Rectal smooth muscle tissue (tissue), 1 donor: ENCODE measurements at regions not wholly inside any gene's neighbourhood (a gene's known extent, or its start where the extent isn't known, plus 50 kb on each side); places are given as distances from the start of the nearest gene placed in this dataset.

Source experiments
- H3K27ac ChIP-seq: one replicate; pipeline ENCODE4 v1.7.0; 2013; ENCODE audit warnings: low read depth, low read length, inconsistent platforms
- H3K27me3 ChIP-seq: one replicate; pipeline ENCODE4 v1.7.0; 2013; ENCODE audit warnings: low read length; ENCODE audit not compliant: control insufficient read depth, insufficient read depth
- H3K36me3 ChIP-seq: one replicate; pipeline ENCODE4 v1.7.0; 2013; ENCODE audit warnings: low read length; ENCODE audit not compliant: control insufficient read depth, insufficient read depth
- H3K4me1 ChIP-seq: one replicate; pipeline ENCODE4 v1.7.0; 2013; ENCODE audit warnings: low read length; ENCODE audit not compliant: control insufficient read depth, insufficient read depth
- H3K4me3 ChIP-seq: one replicate; pipeline ENCODE4 v1.7.0; 2013; ENCODE audit warnings: low read length
- H3K9ac ChIP-seq: one replicate; pipeline ENCODE4 v1.7.0; 2013; ENCODE audit warnings: low read length

DNA sequence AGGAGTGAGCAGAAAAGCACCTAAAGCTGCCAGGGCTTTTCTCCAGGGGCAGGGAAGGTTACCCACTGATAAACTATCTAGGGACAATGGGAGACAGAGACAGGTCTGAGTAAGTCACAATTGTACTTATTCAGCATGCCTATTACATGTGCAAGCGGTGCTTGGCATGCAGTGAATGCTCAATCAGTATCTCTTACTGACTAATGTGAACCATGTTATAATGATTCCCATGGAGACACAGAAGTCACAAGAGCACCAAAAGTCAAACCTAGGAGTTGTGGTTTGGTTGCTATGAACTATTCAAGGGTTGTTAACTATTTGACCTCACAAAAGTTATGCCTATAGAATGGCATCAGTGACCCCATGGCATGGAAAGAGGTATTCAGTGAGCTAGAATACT lies 50.0 kb upstream of the RASGRP1 start:
- no peak overlapping the region for H3K4me3 ChIP-seq
- no peaks in the 10 kb centered on the region for H3K36me3 ChIP-seq
- H3K9ac ChIP-seq, result no peak overlapping the region
- no peak overlapping the region for H3K27ac ChIP-seq
- H3K4me1 ChIP-seq, result no peaks in the 10 kb centered on the region
- no peaks in the 10 kb centered on the region for H3K27me3 ChIP-seq

DNA sequence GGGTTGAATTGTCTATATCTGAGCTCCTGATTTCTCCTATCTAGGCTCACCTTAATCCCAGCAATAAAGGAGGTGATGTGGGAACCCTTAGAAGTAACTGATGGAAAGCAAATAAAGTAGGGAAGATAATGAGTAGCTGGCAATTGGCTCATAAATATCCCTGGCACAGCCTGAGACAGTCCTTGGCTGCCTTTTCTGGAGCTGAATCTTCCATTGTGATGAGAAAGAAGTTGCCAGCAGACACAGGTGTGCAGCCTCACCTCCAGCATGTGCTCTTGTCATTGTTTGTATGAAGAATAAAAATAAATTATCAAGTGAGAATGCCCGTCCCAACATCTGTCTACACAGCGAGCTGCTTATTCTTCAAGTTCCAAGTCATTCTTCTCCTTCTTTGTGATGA lies 53.2 kb upstream of the RASGRP1 start:
- Histone ChIP-seq H3K27ac (no peak overlapping the region), H3K4me3 (no peak overlapping the region), H3K36me3 (no peaks in the 10 kb centered on the region), H3K4me1 (no peaks in the 10 kb centered on the region), H3K9ac (no peak overlapping the region), H3K27me3 (no peaks in the 10 kb centered on the region)

DNA sequence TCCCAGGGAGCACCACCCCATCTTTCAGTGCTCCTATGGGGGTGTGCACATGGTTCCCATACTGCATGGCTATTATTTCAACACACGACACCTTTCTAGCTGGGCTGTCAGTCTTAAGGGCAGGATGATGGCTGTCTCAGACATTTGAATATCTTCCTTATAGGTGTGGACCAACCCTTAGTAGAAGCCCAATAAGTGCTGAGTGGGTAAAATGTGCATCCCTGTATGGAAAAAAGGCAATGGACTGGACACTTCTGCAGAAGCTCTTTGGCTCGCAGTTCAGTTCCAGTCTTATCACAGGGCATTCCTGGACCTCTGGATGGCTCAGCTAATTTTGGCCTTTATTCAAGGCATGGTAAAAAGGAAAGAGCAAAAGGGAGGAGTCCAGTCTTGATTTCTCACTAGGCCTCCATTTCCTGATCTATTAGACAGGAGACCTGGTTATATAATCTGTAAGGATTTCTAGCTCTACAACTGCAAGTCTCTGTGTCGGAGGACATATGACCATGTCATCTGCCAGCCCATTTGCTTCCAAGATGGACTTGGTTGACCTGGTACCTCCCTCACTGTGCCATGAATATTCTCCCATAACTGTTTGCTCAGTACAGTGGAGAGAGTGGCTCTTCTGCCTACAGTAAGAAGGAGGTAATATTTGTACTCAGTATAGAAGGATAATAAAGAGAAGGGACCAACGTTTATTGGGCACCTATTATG lies 53.8 kb upstream of the RASGRP1 start:
- H3K27ac ChIP-seq, result no peak overlapping the region
- no peaks in the 10 kb centered on the region for H3K27me3 ChIP-seq
- no peaks in the 10 kb centered on the region for H3K4me1 ChIP-seq
- H3K4me3 ChIP-seq, result no peak overlapping the region
- no peak overlapping the region for H3K9ac ChIP-seq
- H3K36me3 ChIP-seq, result no peaks in the 10 kb centered on the region

DNA sequence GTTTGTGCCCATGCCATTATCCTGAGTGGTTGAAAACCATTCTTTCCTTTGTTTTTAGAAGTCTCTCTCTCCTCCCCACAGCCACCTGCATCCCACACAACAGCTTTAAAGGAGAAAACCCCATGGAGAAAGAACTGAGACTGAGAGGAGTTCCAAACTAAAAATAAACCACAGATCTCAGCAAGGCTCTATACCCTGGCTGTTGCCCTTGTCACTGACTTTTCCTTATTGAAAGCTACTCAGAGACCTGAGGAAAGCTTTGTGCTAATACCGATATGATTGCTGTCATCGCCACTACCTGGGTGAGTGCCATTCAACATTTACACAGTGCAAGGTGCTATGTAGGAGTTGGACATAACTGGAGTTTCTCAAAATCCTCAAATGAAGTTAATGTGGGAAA lies 55.5 kb upstream of the RASGRP1 start:
- no peak overlapping the region for H3K9ac ChIP-seq
- no peaks in the 10 kb centered on the region for H3K4me1 ChIP-seq
- no peaks in the 10 kb centered on the region for H3K36me3 ChIP-seq
- H3K27me3 ChIP-seq, result no peaks in the 10 kb centered on the region
- H3K27ac ChIP-seq, result no peak overlapping the region
- H3K4me3 ChIP-seq, result no peak overlapping the region

DNA sequence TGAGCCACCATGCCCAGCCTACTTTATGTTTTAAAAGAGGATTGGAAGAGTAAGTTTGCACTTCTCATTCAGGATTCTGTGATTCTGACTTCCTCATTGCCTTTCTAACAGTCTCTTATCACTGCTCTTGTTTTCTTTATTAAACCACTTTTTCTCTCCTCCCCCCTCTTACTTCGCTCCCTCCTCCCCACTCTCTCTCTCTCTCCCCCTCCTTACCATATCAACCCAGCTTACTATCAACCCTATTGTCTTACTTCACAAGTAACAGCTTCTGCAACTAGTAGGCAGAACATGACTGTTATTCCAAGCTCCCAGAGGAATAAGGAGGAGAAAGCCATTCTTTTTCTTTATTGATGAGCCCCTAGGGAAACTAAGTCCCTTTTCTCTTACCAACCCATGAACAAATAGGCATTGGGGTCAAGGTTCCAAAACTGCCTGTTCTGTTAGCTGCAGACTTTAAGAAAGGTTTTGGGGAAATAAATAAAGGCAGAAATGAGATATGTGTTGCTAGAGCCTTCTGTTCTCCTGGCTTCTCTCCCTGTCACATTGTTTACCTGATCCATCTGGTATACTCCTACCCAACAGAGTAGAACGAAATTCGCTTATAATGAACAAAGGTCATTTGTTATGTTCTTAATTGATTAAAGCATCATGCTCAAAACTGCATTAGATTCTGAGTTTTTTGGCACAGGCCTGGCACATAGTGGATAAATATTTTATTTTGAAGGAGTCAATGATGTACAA lies 56.4 kb upstream of the RASGRP1 start:
- no peaks in the 10 kb centered on the region for H3K36me3 ChIP-seq
- no peaks in the 10 kb centered on the region for H3K4me1 ChIP-seq
- H3K4me3 ChIP-seq, result no peak overlapping the region
- no peak overlapping the region for H3K27ac ChIP-seq
- H3K27me3 ChIP-seq, result no peaks in the 10 kb centered on the region
- H3K9ac ChIP-seq, result no peak overlapping the region

DNA sequence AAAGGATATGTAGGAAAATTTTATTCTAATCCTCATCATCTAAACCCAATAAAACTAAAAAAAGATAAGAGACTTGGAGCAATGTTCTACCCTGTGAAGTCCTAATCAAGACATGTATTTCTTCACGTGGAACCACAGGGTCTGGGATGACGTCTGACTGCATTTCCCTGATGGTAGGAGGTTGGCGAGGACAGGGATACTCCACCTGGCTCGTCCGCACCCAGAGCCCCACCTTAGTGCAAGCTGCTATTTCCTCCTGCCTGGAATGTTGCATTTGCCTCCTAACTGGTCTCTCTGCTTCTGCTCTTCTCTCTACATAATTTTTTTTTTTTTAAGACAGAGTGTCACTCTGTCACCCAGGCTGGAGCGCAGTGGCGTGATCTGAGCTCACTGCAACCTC lies 57.7 kb upstream of the RASGRP1 start:
- Histone ChIP-seq H3K27ac (no peak overlapping the region), H3K4me3 (no peak overlapping the region), H3K4me1 (no peaks in the 10 kb centered on the region), H3K27me3 (no peaks in the 10 kb centered on the region), H3K9ac (no peak overlapping the region), H3K36me3 (no peaks in the 10 kb centered on the region)

DNA sequence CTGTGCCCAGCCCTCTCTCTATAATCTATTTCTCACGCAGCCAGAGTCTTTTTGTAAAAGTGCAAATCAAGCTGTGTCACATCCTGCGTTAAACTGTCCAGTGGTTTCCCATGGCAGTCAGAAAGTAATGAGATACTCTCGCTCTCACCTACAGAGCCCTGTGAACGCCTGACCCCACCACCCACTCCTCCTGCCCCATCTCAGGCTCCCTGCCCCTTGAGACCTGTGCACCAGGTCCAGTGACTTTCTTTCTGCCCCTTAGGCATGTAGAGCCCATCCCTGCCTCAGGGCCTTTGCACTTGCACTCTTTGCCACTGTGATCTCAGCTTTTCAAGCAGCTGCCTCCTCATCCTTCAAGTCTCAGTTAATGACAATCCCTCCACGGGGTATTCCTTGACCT lies 58.3 kb upstream of the RASGRP1 start:
- H3K4me3 ChIP-seq, result no peak overlapping the region
- no peaks in the 10 kb centered on the region for H3K27me3 ChIP-seq
- no peaks in the 10 kb centered on the region for H3K4me1 ChIP-seq
- H3K36me3 ChIP-seq, result no peaks in the 10 kb centered on the region
- H3K27ac ChIP-seq, result no peak overlapping the region
- H3K9ac ChIP-seq, result no peak overlapping the region

DNA sequence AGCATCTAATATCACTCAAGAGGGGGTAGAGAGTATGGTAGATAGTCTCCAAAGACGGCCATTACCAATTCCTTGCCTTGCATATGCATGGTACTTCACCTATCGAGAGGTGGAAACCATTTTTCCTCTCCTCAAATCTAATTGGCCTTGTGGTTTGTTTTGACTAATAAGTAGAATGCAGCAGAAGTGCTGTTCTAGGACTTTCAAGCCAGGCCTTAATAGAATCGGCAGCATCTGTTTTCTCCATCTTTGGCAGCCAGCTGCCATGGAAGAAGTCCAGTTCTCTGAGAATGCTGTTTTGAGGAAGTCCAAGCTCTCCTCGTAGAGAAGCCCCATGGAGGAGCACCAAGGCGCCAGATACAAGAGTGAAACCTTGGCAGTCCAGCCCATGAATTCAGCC lies 59.1 kb upstream of the RASGRP1 start:
- no peak overlapping the region for H3K4me3 ChIP-seq
- no peaks in the 10 kb centered on the region for H3K36me3 ChIP-seq
- H3K27ac ChIP-seq, result no peak overlapping the region
- no peaks in the 10 kb centered on the region for H3K4me1 ChIP-seq
- H3K9ac ChIP-seq, result no peak overlapping the region
- H3K27me3 ChIP-seq, result no peaks in the 10 kb centered on the region

DNA sequence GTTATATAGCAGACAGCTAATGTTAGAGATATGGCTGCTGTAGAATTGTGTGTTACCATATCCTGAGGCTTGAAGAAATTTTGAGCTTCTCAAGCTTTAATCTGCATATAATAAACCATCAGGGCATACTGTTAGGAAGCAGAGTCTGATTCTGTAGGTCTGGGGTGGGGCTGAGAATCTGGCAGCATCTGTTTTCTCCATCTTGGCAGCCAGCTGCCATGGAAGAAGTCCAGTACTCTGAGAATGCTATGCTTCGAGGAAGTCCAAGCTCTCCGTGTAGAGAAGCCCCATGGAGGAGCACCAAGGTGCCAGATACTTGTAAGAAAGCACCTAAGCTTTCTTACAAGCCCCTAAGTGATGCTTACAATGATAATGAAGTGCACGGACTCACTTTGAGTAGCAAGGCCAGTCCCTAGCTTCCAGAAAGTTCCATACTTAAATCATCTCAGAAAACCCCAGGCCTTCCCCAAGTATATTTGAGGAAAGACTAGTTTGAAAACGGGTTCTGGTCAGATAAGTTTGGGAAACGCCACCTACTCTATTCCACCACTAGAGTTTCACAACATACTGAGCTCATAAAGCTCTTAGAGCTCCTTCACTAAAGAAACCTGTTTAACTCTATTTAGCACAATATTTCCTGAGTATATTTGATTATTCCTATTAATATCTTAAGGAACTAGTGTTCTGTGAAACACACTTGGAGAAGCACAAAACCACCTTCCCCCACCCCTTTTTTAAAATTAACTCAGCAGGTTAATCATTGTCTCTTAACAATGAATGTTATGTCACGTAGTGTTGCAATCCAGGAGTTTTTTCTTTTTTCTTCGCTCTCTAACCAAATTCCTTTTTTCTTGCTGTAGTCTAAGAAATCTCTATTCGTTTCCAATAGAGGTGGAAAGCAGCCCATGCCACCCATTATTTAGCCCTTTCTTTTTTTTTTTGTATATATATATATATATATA lies 59.9 kb upstream of the RASGRP1 start:
- no peaks in the 10 kb centered on the region for H3K27me3 ChIP-seq
- no peak overlapping the region for H3K27ac ChIP-seq
- no peak overlapping the region for H3K9ac ChIP-seq
- no peaks in the 10 kb centered on the region for H3K4me1 ChIP-seq
- no peaks in the 10 kb centered on the region for H3K36me3 ChIP-seq
- H3K4me3 ChIP-seq, result no peak overlapping the region

DNA sequence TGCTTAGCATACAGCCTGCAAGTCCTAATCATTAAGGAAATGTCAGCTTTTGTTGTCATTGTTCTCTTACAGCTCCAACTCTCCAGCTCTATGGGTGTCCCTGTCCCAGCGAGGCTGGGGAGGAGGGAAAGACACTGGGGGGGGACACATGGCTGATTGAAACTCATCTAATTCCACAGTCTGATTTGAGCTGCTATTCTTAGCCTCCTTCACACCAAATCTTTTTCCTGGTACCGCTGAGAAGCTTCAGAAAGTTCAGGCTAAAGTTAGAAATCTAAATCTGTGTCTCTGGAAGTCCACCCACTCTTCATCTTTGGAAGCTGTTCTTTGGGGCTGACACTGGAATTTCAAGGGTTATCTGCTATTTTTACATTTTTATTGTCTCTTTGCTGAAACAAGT lies 61.3 kb upstream of the RASGRP1 start:
- Histone ChIP-seq H3K4me1 (no peaks in the 10 kb centered on the region), H3K36me3 (no peaks in the 10 kb centered on the region), H3K4me3 (no peak overlapping the region), H3K27me3 (no peaks in the 10 kb centered on the region), H3K27ac (no peak overlapping the region), H3K9ac (no peak overlapping the region)

DNA sequence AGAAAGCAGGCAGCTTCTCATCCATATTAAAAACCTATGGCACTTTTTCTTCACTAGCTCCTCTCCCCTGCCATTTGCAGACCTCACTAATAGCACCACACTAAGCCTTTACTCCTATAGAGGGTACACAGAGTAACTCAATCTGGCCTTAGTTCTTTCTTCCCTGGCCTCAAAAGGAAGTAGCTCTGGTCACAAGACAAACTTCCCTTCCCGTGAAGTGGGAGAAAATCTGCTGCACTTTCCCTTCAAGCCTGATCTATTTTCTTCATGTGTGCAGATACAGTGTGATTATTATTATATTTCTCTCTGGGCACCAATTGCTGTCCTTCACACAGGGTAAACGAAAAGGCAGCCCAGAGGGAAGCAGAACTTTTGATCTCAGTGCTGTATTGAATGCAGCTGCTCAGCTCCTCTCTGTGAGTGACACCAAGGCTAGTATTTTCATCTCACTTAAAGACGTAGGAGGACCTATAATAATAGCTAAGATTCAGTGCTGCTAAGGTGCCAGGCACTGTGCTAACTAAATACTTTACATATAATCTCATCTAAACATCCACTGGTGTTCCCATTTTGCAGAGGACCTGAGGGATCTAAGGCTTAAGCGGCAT lies 61.9 kb upstream of the RASGRP1 start:
- Histone ChIP-seq H3K27me3 (no peaks in the 10 kb centered on the region), H3K36me3 (no peaks in the 10 kb centered on the region), H3K27ac (no peak overlapping the region), H3K4me1 (no peaks in the 10 kb centered on the region), H3K9ac (no peak overlapping the region), H3K4me3 (no peak overlapping the region)

DNA sequence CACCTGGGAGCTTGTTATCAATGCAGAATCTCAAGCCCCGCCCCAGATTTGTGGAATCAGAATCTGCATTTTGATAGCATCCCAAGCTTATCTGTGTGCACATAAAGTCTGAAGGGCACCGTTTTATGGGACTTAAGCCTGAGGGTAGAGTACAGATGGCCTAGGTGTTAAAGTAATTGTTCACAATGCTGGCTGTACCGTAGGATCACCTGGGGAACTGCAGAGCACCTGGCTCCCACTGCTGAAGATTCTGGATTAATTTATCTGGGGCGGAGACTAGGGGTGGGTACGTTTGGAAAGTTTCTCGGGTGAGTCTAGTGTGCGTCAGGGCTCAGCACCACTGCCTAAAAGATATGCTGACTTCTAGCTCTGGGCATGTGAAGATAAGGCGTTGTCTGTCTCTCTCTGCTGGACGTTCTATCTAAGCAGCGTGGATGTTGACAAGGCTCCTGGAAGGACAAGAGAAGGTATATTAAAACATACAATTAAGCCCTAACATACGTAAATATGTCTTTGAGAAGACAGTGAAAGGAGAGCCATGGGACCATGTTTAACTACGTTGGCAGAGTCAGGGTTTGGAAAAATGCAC lies 63.2 kb upstream of the RASGRP1 start:
- Histone ChIP-seq H3K27me3 (no peaks in the 10 kb centered on the region), H3K9ac (no peak overlapping the region), H3K36me3 (no peaks in the 10 kb centered on the region), H3K27ac (no peak overlapping the region), H3K4me1 (no peaks in the 10 kb centered on the region), H3K4me3 (no peak overlapping the region)
